Panc1 (cell line): ENCODE measurements at regions not wholly inside any gene's neighbourhood (a gene's known extent, or its start where the extent isn't known, plus 50 kb on each side); places are given as distances from the start of the nearest gene placed in this dataset.
A peak's percentile ranks its signal among the peaks of the same experiment; 100 is the strongest.
"Not testable (repeated sequence)": the region's sequence is repeated elsewhere in the genome, so short reads cannot be mapped to it uniquely, and the experiment has no call there.

Source experiments
- CTCF ChIP-seq: fragments of 450-650 bp; IDR thresholded peaks from 2 replicates; pipeline ENCODE4 v1.5.1; 2017; ENCODE audit warnings: mild to moderate bottlenecking
- POLR2AphosphoS5 ChIP-seq: IDR thresholded peaks from 2 replicates; pipeline ENCODE4 v1.6.1; 2012; ENCODE audit warnings: mild to moderate bottlenecking, low read depth, low read length, moderate library complexity
- REST ChIP-seq, 2 experiments: IDR thresholded peaks; 2 replicates each; pipeline ENCODE4 v1.6.1; 2011 to 2012; ENCODE audit warnings: low read depth in 2 of 2, control low read depth in 1 of 2, low read length in 1 of 2, mild to moderate bottlenecking in 1 of 2, moderate library complexity in 1 of 2; ENCODE audit not compliant: insufficient read depth in 1 of 2

GRCh38 chr16:29114989-29115801 is 130.3 kb downstream of the LAT start:
- peak; percentile 87 for TF ChIP-seq CTCF
- not testable (repeated sequence) for TF ChIP-seq REST (IDR thresholded peaks at IDR 0.05; ENCODE audit: insufficient read depth in 1 of 2, low read depth in 2 of 2, low read length in 1 of 2); POLR2AphosphoS5
